ENCODE measurements at regions not wholly inside any gene's neighbourhood (a gene's known extent, or its start where the extent isn't known, plus 50 kb on each side); places are given as distances from the start of the nearest gene placed in this dataset.
A peak's percentile ranks its signal among the peaks of the same experiment; 100 is the strongest.

DNA sequence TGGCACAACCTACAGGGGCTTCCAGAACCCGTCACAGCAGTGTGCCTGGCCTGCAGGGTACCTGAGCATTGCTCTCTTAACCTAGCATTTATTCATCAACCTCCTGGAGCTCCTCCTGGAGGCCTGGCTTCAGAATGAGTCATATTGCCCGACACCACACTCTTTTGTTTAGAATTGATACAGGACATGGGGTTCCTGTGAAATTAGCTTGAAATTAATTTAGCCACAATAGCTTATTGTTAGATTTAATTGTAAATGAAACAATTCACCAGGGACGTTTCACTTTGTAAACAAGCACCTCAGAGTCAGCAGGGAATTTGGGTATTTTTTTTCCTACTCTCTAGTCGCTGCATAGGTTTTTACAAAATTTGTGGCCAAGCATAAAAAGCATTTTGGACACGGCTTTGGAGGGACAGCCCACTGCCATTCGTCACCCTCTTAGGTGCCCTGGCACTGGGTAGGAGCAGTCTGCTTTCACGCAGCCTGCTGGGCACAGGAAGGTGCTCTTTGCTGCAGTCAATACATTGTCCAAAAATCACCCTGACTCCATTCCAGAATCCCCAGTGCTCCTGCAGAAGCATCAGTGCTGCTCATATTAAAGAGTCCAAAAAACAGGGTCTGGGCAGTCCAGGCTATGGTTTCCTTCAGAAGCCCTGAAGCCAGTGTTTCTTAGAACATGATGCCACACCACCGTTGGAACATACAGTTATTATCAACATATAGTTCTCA lies 60.8 kb upstream of the MEF2A start:
- TF ChIP-seq, protein P1, sequence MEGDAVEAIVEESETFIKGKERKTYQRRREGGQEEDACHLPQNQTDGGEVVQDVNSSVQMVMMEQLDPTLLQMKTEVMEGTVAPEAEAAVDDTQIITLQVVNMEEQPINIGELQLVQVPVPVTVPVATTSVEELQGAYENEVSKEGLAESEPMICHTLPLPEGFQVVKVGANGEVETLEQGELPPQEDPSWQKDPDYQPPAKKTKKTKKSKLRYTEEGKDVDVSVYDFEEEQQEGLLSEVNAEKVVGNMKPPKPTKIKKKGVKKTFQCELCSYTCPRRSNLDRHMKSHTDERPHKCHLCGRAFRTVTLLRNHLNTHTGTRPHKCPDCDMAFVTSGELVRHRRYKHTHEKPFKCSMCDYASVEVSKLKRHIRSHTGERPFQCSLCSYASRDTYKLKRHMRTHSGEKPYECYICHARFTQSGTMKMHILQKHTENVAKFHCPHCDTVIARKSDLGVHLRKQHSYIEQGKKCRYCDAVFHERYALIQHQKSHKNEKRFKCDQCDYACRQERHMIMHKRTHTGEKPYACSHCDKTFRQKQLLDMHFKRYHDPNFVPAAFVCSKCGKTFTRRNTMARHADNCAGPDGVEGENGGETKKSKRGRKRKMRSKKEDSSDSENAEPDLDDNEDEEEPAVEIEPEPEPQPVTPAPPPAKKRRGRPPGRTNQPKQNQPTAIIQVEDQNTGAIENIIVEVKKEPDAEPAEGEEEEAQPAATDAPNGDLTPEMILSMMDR (IDR thresholded peaks at IDR 0.05; ENCODE audit: extremely low read depth, insufficient read depth, missing control alignments), result peak; percentile 36
- in situ Hi-C loops (cut with MboI; ENCODE audit: low pct_unique_long_range_greater_than_20kb, low sequenced_read_pairs, unreplicated experiment), result loop anchor here (10.0 kb wide), 1 partner anchor 200 kb away; no protein-coding TSS in a partner anchor
- DNase-seq (ENCODE audit: low spot score), result peak; percentile 41

DNA sequence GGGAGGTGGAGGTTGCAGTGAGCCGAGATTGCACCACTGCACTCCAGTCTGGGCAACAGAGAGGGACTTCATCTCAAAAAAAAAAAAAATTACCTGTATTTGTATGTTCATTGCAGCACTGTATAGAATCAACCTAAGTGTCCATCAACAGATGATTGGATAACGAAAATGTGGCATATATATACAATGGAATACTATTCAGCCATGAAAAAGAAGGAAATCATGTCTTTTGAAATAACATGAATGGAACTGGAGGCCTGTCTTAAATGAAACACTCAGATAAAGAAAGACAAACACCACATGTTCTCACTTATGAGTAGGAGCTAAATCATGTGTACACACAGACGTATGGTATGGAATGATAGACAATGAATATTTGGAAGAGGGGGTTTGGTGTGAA lies 59.4 kb upstream of the MEF2A start:
- no peak for DNase-seq (ENCODE audit: low spot score)
- in situ Hi-C loops (cut with MboI; ENCODE audit: low pct_unique_long_range_greater_than_20kb, low sequenced_read_pairs, unreplicated experiment), result loop anchor here (10.0 kb wide), 1 partner anchor 198 kb away; no protein-coding TSS in a partner anchor
- TF ChIP-seq, protein P1 (IDR thresholded peaks at IDR 0.05; ENCODE audit: extremely low read depth, insufficient read depth, missing control alignments), result no peak

DNA sequence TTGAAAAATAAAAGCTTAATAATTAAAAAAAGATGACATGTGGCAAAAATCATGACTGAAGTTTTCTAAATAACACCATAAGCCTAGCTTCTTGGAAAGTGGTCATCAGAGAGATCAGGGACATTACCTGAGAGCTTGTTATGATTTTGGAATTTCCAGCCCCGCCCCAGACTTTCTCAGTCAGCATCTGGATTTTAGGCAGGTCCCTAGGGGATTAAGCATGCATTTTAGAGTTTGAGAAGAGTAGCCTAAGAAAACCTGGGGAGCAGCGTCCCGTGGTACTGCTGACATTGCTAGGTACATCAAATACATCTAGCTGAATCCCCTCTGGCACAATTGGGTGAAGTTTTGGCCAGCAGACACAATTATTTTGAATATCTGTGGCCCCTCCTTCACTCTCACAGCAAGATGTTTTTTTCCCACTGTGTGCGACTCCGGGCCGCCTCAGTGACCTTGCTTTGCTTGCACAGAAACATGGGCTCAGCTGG lies 58.7 kb upstream of the MEF2A start:
- TF ChIP-seq, protein P1 (IDR thresholded peaks at IDR 0.05; ENCODE audit: extremely low read depth, insufficient read depth, missing control alignments), result no peak
- DNase-seq (ENCODE audit: low spot score), result peak; percentile 3
- in situ Hi-C loops (cut with MboI; ENCODE audit: low pct_unique_long_range_greater_than_20kb, low sequenced_read_pairs, unreplicated experiment), result loop anchor here (10.0 kb wide), 1 partner anchor 198 kb away; no protein-coding TSS in a partner anchor

DNA sequence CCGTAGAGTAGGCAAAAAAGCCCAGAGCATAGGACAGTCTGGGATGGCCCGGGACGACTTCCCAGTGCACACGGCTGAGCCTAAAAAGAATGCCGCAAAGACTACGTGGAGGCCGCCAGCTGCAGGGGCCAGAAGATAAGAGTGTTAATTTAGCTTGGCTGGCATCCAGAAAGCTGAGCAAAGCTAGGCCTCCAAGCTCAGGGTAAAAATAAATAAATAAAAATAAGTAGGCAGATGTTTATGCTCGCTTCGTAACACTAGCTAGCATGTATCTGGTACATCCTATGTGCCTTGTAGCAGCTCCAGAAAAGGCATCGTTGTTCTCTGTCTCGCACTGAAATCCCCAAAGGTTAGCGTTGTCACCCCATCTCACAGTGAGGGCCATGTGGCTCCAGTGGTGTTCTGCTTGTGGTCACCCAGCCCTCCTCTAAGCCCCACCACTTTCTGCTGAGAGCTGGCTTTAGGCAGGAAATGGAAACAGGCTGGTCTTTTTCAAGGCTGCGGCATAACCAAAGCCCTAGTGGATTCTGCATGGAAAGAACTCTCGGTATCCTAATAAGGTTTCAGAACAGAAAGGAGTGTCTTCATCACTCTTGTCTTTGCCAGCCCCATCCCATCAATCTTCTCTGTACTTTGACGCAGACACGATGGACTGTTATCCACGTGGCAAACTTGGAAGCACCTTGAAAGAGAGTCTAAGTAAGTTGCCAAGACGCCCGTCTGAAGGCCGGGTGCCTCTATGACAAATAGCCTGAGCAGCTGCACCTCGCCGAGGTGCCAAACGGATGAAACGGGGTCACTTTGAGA lies 58.1 kb upstream of the MEF2A start:
- TF ChIP-seq, protein P1 (IDR thresholded peaks at IDR 0.05; ENCODE audit: extremely low read depth, insufficient read depth, missing control alignments), result no peak
- in situ Hi-C loops (cut with MboI; ENCODE audit: low pct_unique_long_range_greater_than_20kb, low sequenced_read_pairs, unreplicated experiment), result loop anchor here (10.0 kb wide), 1 partner anchor 197 kb away; no protein-coding TSS in a partner anchor
- DNase-seq (ENCODE audit: low spot score), result peak; percentile 30

DNA sequence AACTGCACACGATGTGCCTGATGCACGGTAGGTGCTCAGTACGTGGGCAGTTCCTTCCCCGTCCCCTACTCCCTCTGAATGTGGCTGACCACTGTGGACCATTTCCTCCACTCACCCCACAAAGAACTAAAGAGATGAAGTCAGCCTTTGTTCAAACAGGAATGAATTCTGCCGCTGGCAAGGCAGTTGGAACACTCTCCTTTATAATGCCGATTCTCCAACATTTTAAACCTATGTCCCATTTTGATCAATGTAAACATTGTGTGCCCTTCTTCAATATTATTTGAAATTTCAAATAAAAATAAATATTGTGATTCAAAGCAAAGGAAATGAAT lies 57.5 kb upstream of the MEF2A start:
- no peak for DNase-seq (ENCODE audit: low spot score)
- TF ChIP-seq, protein P1 (IDR thresholded peaks at IDR 0.05; ENCODE audit: extremely low read depth, insufficient read depth, missing control alignments), result no peak
- in situ Hi-C loops (cut with MboI; ENCODE audit: low pct_unique_long_range_greater_than_20kb, low sequenced_read_pairs, unreplicated experiment), result loop anchor here (10.0 kb wide), 1 partner anchor 197 kb away; no protein-coding TSS in a partner anchor

DNA sequence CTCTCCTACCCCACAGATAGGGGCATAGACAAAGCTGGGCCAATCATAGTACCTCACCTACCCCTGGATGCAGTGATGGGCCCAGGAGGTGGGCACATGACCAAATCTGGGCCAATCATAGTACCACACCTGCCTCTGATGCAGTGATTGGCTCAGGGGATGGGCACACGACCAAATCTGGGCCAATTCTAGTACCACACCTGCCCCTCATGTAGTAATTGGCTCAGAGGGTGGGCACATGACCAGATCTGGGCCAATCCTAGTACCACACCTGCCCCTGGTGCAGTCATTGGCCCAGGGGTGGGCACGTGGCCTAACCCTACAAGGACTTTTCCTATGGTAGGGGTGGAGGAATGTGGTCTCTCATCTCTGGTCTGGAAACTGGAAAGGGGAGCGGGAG lies 56.9 kb upstream of the MEF2A start:
- TF ChIP-seq, protein P1 (IDR thresholded peaks at IDR 0.05; ENCODE audit: extremely low read depth, insufficient read depth, missing control alignments), result no peak
- in situ Hi-C loops (cut with MboI; ENCODE audit: low pct_unique_long_range_greater_than_20kb, low sequenced_read_pairs, unreplicated experiment), result loop anchor here (10.0 kb wide), 1 partner anchor 196 kb away; no protein-coding TSS in a partner anchor
- DNase-seq (ENCODE audit: low spot score), result no peak

All from GM13977 (cell line).